Adrenal gland (tissue), 9 donors: ENCODE measurements at regions not wholly inside any gene's neighbourhood (a gene's known extent, or its start where the extent isn't known, plus 50 kb on each side); places are given as distances from the start of the nearest gene placed in this dataset.

ENCODE experiments used
- DNase-seq, 7 donors: peaks; one replicate each; pipeline ENCODE4 v3.0.0-alpha.2; 2019 to 2020
- H3K27ac ChIP-seq, 5 donors: fragments of 200-600 bp; sonication (generic) in 4 of 5; 1 replicate in 3 of 5; 2 replicates in 2 of 5; pipeline versions ENCODE4 v1.5.1 to v1.8.0; 2016 to 2020; ENCODE audit warnings: mild to moderate bottlenecking in 1 of 5
- H3K27me3 ChIP-seq: fragments of 200-600 bp; 2 replicates; pipeline ENCODE4 v1.8.0; 2021
- H3K36me3 ChIP-seq, 2 donors: fragments of 200-600 bp; replicated peaks in 1 of 2; 1 replicate in 1 of 2; 2 replicates in 1 of 2; pipeline versions ENCODE4 v1.5.1 to v1.8.0; 2018 to 2022
- H3K4me1 ChIP-seq, 2 donors: fragments of 200-600 bp; replicated peaks in 1 of 2; 1 replicate in 1 of 2; 2 replicates in 1 of 2; pipeline versions ENCODE4 v1.5.1 to v1.8.0; 2018 to 2021
- H3K4me3 ChIP-seq, 4 donors: fragments of 200-600 bp; sonication (generic) in 3 of 4; one replicate each; pipeline ENCODE4 v1.5.1; 2016 to 2018
- H3K9me3 ChIP-seq, 3 donors: fragments of 200-600 bp; sonication (generic) in 1 of 3; replicated peaks in 1 of 3; 1 replicate in 2 of 3; 2 replicates in 1 of 3; pipeline versions ENCODE4 v1.5.1 to v1.8.0; 2016 to 2021
- POLR2A ChIP-seq, 2 donors: fragments of 450-650 bp; IDR thresholded peaks; one replicate each; pipeline ENCODE4 v1.6.1; 2017; ENCODE audit warnings: antibody characterized with exemption in 2 of 2, mild to moderate bottlenecking in 2 of 2, moderate library complexity in 1 of 2
- WGBS, 4 donors: extraction: QIAGEN DNeasy Blood & Tissue Kit in 2 of 4; methylation state at CpG; one replicate each; pipeline versions ENCODE4 v1.1.5 to v1.1.7; 2013 to 2017; 5-methylcytosine and 5-hydroxymethylcytosine counted together
- intact Hi-C, 2 donors: fragments of 100-400 bp; cut with DNase I; formaldehyde crosslinking; loops; one replicate each; pipeline versions ENCODE4 v1.14.1 to v1.15.0; 2022 to 2023
- TF ChIP-seq, protein P1 (sequence below), 6 experiments: fragments of 450-650 bp in 4 of 6; fragments of 200-600 bp in 2 of 6; sonication (generic) in 1 of 6; IDR thresholded peaks; 1 replicate in 5 of 6; 2 replicates in 1 of 6; pipeline versions ENCODE4 v1.5.1 to v1.8.0; 2016 to 2021; ENCODE audit warnings: antibody characterized with exemption in 6 of 6, mild to moderate bottlenecking in 2 of 6, moderate library complexity in 1 of 6
- donor health status: healthy with polysubstance abuse.
- donor health status: Bipolar disorder and iron deficiency.
- donor health status: DM: yes; HTN: yes; CAD: no.
- donor health status: DM: no; HTN: no; CAD: no.
- donor health status: DM: no; HTN: no; CAD: no.

DNA sequence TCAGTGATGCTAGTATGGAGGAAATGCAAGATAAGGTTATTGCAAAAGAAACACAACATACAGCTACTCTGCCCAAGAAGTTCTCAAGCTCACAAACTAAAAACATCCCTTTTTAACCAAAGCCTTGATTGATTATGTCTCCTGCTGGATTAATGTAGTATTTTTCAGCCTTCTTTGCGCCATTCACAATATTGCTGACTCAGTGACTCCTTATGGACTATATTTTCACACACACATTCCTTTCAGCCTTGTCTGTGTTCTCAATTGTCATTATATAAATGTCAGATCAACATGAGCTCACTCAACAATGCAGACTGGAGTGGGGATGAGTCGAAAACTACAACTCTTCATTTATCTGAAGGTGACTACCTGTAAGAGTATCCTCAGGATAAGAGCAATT is 579.3 kb upstream of the CDH8 start:
- Histone ChIP-seq H3K4me1 (no peaks in the 10 kb centered on the region), H3K27me3 (no peaks in the 10 kb centered on the region), H3K27ac (no peak overlapping the region), H3K9me3 (no peaks in the 10 kb centered on the region), H3K4me3 (no peak overlapping the region), H3K36me3 (no peaks in the 10 kb centered on the region)
- intact Hi-C loops: no loop called here
- TF ChIP-seq, protein P1, sequence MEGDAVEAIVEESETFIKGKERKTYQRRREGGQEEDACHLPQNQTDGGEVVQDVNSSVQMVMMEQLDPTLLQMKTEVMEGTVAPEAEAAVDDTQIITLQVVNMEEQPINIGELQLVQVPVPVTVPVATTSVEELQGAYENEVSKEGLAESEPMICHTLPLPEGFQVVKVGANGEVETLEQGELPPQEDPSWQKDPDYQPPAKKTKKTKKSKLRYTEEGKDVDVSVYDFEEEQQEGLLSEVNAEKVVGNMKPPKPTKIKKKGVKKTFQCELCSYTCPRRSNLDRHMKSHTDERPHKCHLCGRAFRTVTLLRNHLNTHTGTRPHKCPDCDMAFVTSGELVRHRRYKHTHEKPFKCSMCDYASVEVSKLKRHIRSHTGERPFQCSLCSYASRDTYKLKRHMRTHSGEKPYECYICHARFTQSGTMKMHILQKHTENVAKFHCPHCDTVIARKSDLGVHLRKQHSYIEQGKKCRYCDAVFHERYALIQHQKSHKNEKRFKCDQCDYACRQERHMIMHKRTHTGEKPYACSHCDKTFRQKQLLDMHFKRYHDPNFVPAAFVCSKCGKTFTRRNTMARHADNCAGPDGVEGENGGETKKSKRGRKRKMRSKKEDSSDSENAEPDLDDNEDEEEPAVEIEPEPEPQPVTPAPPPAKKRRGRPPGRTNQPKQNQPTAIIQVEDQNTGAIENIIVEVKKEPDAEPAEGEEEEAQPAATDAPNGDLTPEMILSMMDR (IDR thresholded peaks at IDR 0.05): no peak
- TF ChIP-seq POLR2A (IDR thresholded peaks at IDR 0.05): no peak
- no peak for DNase-seq
- WGBS, 4 donors: 41 to 71% (median 54%) methylated on average over 2 of the region's 2 CpGs

DNA sequence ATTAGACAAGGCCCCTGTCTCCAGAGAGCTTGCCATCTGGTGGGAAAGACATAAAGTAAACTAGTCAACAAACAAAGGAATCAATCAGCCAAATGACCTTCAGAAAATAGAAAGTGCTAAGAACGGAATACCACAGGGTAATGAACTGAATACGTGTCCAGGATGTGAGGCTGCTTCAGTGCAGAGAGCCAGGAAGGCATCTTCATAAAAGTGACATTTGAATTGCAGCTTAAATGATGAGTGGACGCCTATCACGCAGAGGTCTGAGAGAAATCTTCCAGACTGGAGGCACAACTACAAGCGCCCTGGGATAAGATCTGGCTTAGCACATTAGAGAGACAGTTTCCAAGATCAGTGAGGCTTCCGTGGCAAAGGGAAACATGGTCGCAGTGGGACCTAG is 574.1 kb upstream of the CDH8 start:
- no peak for DNase-seq
- H3K27me3 ChIP-seq: no peaks in the 10 kb centered on the region
- H3K36me3 ChIP-seq: no peaks in the 10 kb centered on the region
- no peaks in the 10 kb centered on the region for H3K9me3 ChIP-seq
- no peaks in the 10 kb centered on the region for H3K4me1 ChIP-seq
- H3K4me3 ChIP-seq: no peak overlapping the region
- TF ChIP-seq POLR2A (IDR thresholded peaks at IDR 0.05): no peak
- intact Hi-C loops: no loop called here
- 48 to 61% (median 55%) methylated on average over 7 of the region's 7 CpGs for WGBS, 4 donors
- no peak overlapping the region for H3K27ac ChIP-seq

DNA sequence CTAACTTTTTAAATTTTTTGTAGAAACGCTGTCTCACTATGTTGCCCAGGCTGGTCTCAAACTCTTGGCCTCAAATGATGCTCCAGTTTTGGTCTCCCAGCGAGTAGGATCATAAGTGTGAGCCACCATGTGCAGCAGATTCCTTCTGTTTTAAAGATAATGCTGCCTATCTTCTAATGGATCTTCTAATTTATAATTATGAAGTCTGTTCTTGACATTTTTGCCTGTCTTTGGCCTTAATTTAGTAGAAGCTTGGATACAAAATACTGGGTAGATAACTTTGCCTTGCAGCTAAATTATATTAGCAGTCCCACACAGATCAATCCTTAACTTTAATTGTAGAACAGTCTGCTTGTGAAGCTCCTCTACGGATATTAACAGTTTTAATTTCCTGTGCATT is 566.6 kb upstream of the CDH8 start:
- H3K27ac ChIP-seq: no peak overlapping the region
- H3K4me3 ChIP-seq: no peak overlapping the region
- no peaks in the 10 kb centered on the region for H3K9me3 ChIP-seq
- no peaks in the 10 kb centered on the region for H3K4me1 ChIP-seq
- no peak for TF ChIP-seq POLR2A (IDR thresholded peaks at IDR 0.05)
- TF ChIP-seq, protein P1 (IDR thresholded peaks at IDR 0.05): no peak
- H3K27me3 ChIP-seq: no peaks in the 10 kb centered on the region
- WGBS, 4 donors: 72 to 88% (median 85%) methylated on average over 3 of the region's 3 CpGs
- H3K36me3 ChIP-seq: no peaks in the 10 kb centered on the region
- intact Hi-C loops: no loop called here
- no peak for DNase-seq

DNA sequence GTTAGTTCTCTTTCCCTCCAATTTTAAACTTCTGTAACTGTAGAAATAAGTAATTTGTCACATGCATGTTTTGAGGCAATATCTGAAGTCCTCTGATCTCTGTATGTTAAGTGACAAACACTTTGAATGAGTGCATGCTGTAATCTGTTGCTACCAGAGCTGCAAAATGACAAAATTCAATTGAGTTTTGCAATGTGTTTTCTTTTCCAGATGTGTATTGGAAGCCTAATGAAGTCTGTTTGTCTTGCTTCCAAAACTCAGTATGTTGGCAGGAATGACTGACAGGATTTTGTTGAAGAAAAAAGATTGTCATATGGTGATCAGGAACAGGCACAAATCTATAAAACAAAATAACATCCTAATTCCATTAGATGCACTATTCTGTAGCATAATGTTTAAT is 561.6 kb upstream of the CDH8 start:
- H3K4me1 ChIP-seq: no peaks in the 10 kb centered on the region
- intact Hi-C loops: no loop called here
- TF ChIP-seq, protein P1 (IDR thresholded peaks at IDR 0.05): no peak
- no peak for TF ChIP-seq POLR2A (IDR thresholded peaks at IDR 0.05)
- H3K27ac ChIP-seq: no peak overlapping the region
- no peaks in the 10 kb centered on the region for H3K36me3 ChIP-seq
- no peaks in the 10 kb centered on the region for H3K9me3 ChIP-seq
- no peak for DNase-seq
- H3K4me3 ChIP-seq: no peak overlapping the region
- H3K27me3 ChIP-seq: no peaks in the 10 kb centered on the region

DNA sequence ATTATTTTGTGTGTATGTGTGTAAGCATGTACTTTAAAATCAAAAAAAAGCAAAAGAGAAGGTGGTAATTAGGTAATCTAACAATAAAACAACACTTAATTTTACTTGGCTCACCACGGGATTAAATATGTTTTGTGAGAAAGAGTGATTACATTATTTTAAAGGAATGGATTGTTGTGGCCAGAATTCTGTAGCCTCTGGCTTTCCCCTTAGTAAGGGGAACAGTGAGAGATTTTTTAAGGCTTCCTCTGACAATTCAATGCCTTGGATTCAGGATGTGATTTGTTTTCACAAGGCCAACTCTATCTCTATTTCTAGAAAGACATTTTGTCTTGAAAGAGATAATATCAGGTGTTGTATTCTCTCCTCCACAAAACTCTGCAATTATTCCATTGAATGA is 560.3 kb upstream of the CDH8 start:
- Histone ChIP-seq H3K9me3 (no peaks in the 10 kb centered on the region), H3K27ac (no peak overlapping the region), H3K27me3 (no peaks in the 10 kb centered on the region), H3K4me3 (no peak overlapping the region), H3K4me1 (no peaks in the 10 kb centered on the region), H3K36me3 (no peaks in the 10 kb centered on the region)
- DNase-seq: no peak
- TF ChIP-seq, protein P1 (IDR thresholded peaks at IDR 0.05): no peak
- TF ChIP-seq POLR2A (IDR thresholded peaks at IDR 0.05): no peak
- WGBS, 4 donors: 1 to 12% (median 7%) methylated on average over 1 of the region's 1 CpG
- intact Hi-C loops: no loop called here
